AML-193 (cell line): ENCODE measurements at regions not wholly inside any gene's neighbourhood (a gene's known extent, or its start where the extent isn't known, plus 50 kb on each side); places are given as distances from the start of the nearest gene placed in this dataset.
A peak's percentile ranks its signal among the peaks of the same experiment; 100 is the strongest.
"Not testable (repeated sequence)": the region's sequence is repeated elsewhere in the genome, so short reads cannot be mapped to it uniquely, and the experiment has no call there.

Experiments used
- DNase-seq, 2 experiments: peaks; one replicate each; lab custom pipeline; 2025; lab: John Stamatoyannopoulos, UW

GRCh38 chr7:55261386-55261770 lies 103.8 kb upstream of the LANCL2 start:
- DNase-seq = no peak

GRCh38 chr7:55265328-55265727 lies 99.8 kb upstream of the LANCL2 start:
- not testable (repeated sequence) for DNase-seq

GRCh38 chr7:55265836-55266642 lies 99.1 kb upstream of the LANCL2 start:
- no peak for DNase-seq

- no peak for DNase-seq
These were observed 94.0 kb upstream of the LANCL2 start for GRCh38 chr7:55271069-55271626.

GRCh38 chr7:55271661-55272060 lies 93.5 kb upstream of the LANCL2 start:
- DNase-seq = no peak

GRCh38 chr7:55272328-55272727 lies 92.8 kb upstream of the LANCL2 start:
- no peak for DNase-seq

- no peak for DNase-seq
These were observed 91.8 kb upstream of the LANCL2 start for GRCh38 chr7:55273186-55273980.

GRCh38 chr7:55274156-55274555 lies 91.0 kb upstream of the LANCL2 start:
- no peak for DNase-seq

- no peak for DNase-seq
These were observed 89.6 kb upstream of the LANCL2 start for GRCh38 chr7:55275291-55276200.

GRCh38 chr7:55276572-55277295 lies 88.4 kb upstream of the LANCL2 start:
- no peak for DNase-seq

- DNase-seq = no peak
These were observed 87.2 kb upstream of the LANCL2 start for GRCh38 chr7:55277916-55278315.

GRCh38 chr7:55278321-55278720 lies 86.8 kb upstream of the LANCL2 start:
- DNase-seq = no peak

- no peak for DNase-seq
These were observed 85.9 kb upstream of the LANCL2 start for GRCh38 chr7:55279080-55279845.

- DNase-seq = peak; percentile 43 to 58
These were observed 85.1 kb upstream of the LANCL2 start for GRCh38 chr7:55280031-55280454.

GRCh38 chr7:55285665-55286064 lies 79.5 kb upstream of the LANCL2 start:
- DNase-seq = no peak

- DNase-seq = no peak
These were observed 78.5 kb upstream of the LANCL2 start for GRCh38 chr7:55286666-55287065.

GRCh38 chr7:55288070-55288824 lies 76.9 kb upstream of the LANCL2 start:
- no peak for DNase-seq

- no peak for DNase-seq
These were observed 69.1 kb upstream of the LANCL2 start for GRCh38 chr7:55296070-55296469.

GRCh38 chr7:55299273-55299967 lies 65.7 kb upstream of the LANCL2 start:
- no peak for DNase-seq
